ENCODE measurements at regions not wholly inside any gene's neighbourhood (a gene's known extent, or its start where the extent isn't known, plus 50 kb on each side); places are given as distances from the start of the nearest gene placed in this dataset.
"Not testable (repeated sequence)": the region's sequence is repeated elsewhere in the genome, so short reads cannot be mapped to it uniquely, and the experiment has no call there.

DNA sequence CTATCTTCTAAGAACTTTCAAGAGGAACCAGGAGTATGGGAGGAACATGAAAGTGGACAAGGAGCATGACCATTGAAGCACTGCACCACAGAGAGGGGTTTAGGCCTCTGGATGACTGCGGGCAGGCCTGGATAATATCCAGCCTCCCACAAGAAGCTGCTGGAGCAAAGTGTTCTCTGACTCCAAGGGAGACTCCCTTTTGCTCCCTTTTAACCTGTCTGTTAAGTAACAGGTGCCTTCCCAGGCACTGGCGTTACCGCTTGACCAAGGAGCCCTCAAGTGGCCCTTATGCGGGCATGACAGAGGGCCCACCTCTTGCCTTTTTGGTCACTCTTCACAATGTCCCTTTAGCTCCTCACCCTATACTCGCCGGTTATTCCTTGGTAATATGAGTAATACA lies 666.2 kb downstream of the SLITRK6 start:
- no peak for TF ChIP-seq POLR2A (IDR thresholded peaks at IDR 0.05; ENCODE audit: low read depth, low read length)
- no peak for TF ChIP-seq POLR2AphosphoS5 (IDR thresholded peaks at IDR 0.05; ENCODE audit: low read depth, low read length)
- TF ChIP-seq TAF1 (IDR thresholded peaks at IDR 0.05; ENCODE audit: borderline replicate concordance, low read depth, low read length), result no peak
- DNase-seq (ENCODE audit: insufficient read length) (no peak), FAIRE-seq (no peak)

GRCh38 chr13:85123501-85123900 lies 675.7 kb downstream of the SLITRK6 start:
- DNase-seq (ENCODE audit: insufficient read length); FAIRE-seq: not testable (repeated sequence)

- no peak for DNase-seq (ENCODE audit: insufficient read length)
- no peak for FAIRE-seq
- TF ChIP-seq POLR2A (IDR thresholded peaks at IDR 0.05; ENCODE audit: low read depth, low read length), result no peak
- no peak for TF ChIP-seq TAF1 (IDR thresholded peaks at IDR 0.05; ENCODE audit: borderline replicate concordance, low read depth, low read length)
- TF ChIP-seq POLR2AphosphoS5 (IDR thresholded peaks at IDR 0.05; ENCODE audit: low read depth, low read length), result no peak
Measured at GRCh38 chr13:85108356-85108755, 690.9 kb downstream of the SLITRK6 start.

DNA sequence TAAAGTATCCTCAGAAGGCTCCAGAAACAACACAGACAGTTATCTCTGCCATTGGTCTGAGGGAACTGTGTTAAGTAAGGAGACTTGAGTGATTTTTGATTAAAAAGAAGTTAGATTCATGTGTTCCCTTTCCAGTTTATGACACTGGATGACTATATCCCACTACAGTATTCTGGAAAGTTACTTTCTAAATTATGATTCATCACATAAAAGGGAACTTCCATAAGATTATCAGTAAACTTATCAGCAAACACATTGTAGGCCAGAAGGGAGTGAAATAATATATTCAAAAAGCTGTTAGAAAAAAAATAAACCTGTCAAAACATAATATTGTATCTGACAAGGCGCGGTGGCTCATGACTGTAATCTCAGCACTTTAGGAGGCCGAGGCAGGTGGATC lies 700.0 kb downstream of the SLITRK6 start:
- no peak for DNase-seq (ENCODE audit: insufficient read length)
- TF ChIP-seq POLR2AphosphoS5 (IDR thresholded peaks at IDR 0.05; ENCODE audit: low read depth, low read length), result no peak
- no peak for TF ChIP-seq POLR2A (IDR thresholded peaks at IDR 0.05; ENCODE audit: low read depth, low read length)
- no peak for TF ChIP-seq TAF1 (IDR thresholded peaks at IDR 0.05; ENCODE audit: borderline replicate concordance, low read depth, low read length)
- FAIRE-seq, result no peak

DNA sequence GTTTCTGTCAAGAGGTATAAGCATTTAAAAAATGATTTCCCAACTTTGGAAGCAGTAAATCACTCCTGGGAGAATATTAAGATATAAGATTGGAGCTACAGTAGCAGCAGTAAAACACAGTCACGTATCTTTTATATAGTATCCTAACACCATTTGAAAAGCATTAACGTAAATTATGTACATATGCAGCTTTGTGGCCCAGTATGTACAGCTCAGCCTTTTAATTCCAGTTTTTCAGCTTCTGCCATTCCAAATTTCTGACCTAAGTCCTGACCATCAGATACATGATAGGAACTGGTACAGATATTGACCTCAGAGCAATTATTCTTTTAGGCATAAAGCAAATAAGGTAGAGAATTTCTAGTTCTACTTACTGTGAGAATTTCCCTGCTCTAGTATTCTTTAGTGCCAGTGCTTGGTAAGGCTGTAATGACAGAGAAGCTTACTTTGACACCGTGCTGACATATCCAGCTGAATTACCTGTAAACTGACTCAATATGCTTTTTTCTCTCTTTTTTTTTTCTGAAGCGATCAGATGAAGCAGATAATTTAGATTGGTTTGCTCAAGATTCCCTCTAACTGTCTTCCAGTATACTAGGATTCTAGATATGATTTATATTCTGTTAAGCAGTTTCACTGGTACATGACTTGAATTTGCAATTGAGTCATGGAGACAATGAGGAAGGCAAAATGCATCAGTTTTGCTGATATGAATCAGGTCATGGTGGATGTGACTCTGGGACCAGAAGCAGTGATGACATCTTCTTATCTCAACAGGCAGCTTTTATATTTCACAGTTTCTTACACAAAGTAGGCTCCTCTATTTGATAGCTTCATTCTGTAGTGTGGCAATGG lies 703.6 kb downstream of the SLITRK6 start:
- DNase-seq (ENCODE audit: insufficient read length) (no peak), FAIRE-seq (no peak)
- TF ChIP-seq POLR2A (IDR thresholded peaks at IDR 0.05; ENCODE audit: low read depth, low read length) (no peak), POLR2AphosphoS5 (IDR thresholded peaks at IDR 0.05; ENCODE audit: low read depth, low read length) (no peak), TAF1 (IDR thresholded peaks at IDR 0.05; ENCODE audit: borderline replicate concordance, low read depth, low read length) (no peak)

GRCh38 chr13:85093808-85094207 lies 705.4 kb downstream of the SLITRK6 start:
- TF ChIP-seq POLR2A (IDR thresholded peaks at IDR 0.05; ENCODE audit: low read depth, low read length) (no peak), POLR2AphosphoS5 (IDR thresholded peaks at IDR 0.05; ENCODE audit: low read depth, low read length) (no peak), TAF1 (IDR thresholded peaks at IDR 0.05; ENCODE audit: borderline replicate concordance, low read depth, low read length) (no peak)
- DNase-seq (ENCODE audit: insufficient read length) (no peak), FAIRE-seq (no peak)

- no peak for FAIRE-seq
- DNase-seq (ENCODE audit: insufficient read length), result no peak
- no peak for TF ChIP-seq TAF1 (IDR thresholded peaks at IDR 0.05; ENCODE audit: borderline replicate concordance, low read depth, low read length)
- no peak for TF ChIP-seq POLR2A (IDR thresholded peaks at IDR 0.05; ENCODE audit: low read depth, low read length)
- no peak for TF ChIP-seq POLR2AphosphoS5 (IDR thresholded peaks at IDR 0.05; ENCODE audit: low read depth, low read length)
Measured at GRCh38 chr13:85091631-85092234, 707.5 kb downstream of the SLITRK6 start.

DNA sequence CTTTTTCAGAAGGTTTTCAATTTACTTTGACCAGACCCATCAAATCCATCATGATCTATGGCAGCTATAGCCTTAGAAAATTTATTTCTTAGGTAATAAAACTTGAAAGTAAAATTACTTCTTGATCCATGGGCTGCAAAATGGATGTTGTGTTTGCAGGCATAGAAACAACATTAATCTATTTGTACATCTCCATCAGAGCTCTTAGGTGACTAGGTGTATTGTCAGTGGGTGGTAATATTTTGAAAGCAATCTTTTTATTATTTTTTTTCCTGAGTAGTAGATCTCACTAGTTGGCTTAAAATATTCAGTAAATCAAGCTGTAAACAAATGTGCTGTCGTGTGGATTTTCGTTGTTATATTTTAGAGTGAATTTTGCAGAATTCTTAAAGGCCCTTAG lies 710.0 kb downstream of the SLITRK6 start:
- DNase-seq (ENCODE audit: insufficient read length), result no peak
- TF ChIP-seq TAF1 (IDR thresholded peaks at IDR 0.05; ENCODE audit: borderline replicate concordance, low read depth, low read length) (no peak), POLR2AphosphoS5 (IDR thresholded peaks at IDR 0.05; ENCODE audit: low read depth, low read length) (no peak), POLR2A (IDR thresholded peaks at IDR 0.05; ENCODE audit: low read depth, low read length) (no peak)
- FAIRE-seq, result no peak

DNA sequence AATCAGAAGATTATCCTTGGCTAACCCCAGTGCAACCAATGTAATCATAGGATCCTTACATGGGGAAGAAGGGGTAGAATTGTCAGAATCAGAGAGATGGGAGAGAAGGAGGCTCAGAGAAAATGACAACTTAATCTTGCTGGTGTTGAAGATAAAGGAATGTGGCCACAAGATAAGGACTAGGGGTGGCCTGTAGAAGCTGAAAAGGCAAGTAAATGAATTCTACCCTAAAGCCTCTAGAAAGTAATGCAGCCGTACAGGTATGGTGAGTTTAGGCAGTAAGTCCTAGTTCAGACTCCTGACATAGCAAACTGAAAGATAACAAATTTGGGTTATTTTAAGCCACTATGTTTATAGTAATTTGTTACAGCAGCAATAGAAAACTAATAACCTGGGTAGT lies 718.5 kb downstream of the SLITRK6 start:
- no peak for TF ChIP-seq POLR2AphosphoS5 (IDR thresholded peaks at IDR 0.05; ENCODE audit: low read depth, low read length)
- TF ChIP-seq TAF1 (IDR thresholded peaks at IDR 0.05; ENCODE audit: borderline replicate concordance, low read depth, low read length), result no peak
- no peak for TF ChIP-seq POLR2A (IDR thresholded peaks at IDR 0.05; ENCODE audit: low read depth, low read length)
- no peak for FAIRE-seq

DNA sequence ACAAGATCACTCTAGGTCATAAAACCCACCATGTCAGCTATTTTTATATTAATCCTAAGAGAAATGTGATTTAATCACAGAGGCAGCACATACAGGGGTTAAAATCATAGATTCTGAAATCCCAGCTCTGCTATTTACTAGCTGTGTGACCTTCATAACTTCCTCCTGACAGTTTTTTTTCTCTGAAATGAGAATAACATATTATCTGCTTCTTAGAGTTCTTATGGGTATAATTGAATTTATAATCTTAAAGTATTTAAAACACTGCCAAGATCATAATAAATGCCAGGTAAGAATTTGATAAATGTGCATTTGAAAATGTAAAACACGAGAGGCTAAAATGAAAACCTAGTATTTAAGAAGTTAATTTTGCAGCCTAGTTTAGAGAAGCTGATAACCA lies 722.9 kb downstream of the SLITRK6 start:
- DNase-seq (ENCODE audit: insufficient read length) (no peak), FAIRE-seq (no peak)
- TF ChIP-seq POLR2A (IDR thresholded peaks at IDR 0.05; ENCODE audit: low read depth, low read length), result no peak
- TF ChIP-seq POLR2AphosphoS5 (IDR thresholded peaks at IDR 0.05; ENCODE audit: low read depth, low read length), result no peak
- TF ChIP-seq TAF1 (IDR thresholded peaks at IDR 0.05; ENCODE audit: borderline replicate concordance, low read depth, low read length), result no peak

More for the DNA sequence above, 718.5 kb downstream of the SLITRK6 start:
- no peak for DNase-seq (ENCODE audit: insufficient read length)

- no peak for TF ChIP-seq POLR2AphosphoS5 (IDR thresholded peaks at IDR 0.05; ENCODE audit: low read depth, low read length)
- TF ChIP-seq TAF1 (IDR thresholded peaks at IDR 0.05; ENCODE audit: borderline replicate concordance, low read depth, low read length), result no peak
- TF ChIP-seq POLR2A (IDR thresholded peaks at IDR 0.05; ENCODE audit: low read depth, low read length), result no peak
- FAIRE-seq (no peak), DNase-seq (ENCODE audit: insufficient read length) (no peak)
Measured at GRCh38 chr13:85074543-85075313, 724.5 kb downstream of the SLITRK6 start.
